ENCODE measurements at regions not wholly inside any gene's neighbourhood (a gene's known extent, or its start where the extent isn't known, plus 50 kb on each side); places are given as distances from the start of the nearest gene placed in this dataset.

DNA sequence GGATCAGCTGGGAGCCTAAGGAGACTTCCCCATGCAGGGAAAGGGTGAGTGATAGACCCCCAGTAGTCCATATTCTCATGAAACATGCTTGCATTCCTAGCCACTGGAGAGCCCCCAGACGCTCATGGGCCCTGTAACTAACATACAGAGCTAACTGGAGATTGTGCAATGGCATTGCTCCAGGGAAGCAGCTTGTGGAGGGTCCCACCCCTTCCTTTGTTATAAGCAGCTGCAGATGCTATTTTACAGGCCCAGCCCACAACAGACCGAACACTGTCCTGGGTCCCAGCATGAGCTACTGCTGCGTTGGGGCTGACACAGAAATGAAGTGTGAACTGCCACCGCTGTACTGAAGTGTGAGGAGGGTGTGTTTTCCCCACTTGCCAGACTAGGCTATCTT is 1465.7 kb upstream of the DIAPH2 start:
- ATAC-seq (ENCODE audit: low read depth in 2 of 2) = no peak
- no peaks in the 10 kb centered on the region for H3K36me3 Mint-ChIP-seq
- no peak for DNase-seq
- no peak overlapping the region for H3K27ac Mint-ChIP-seq
- peaks cover 0 to 5% (median 0%) of the 10 kb centered on the region in 7 donors for H3K9me3 Mint-ChIP-seq
- no peaks in the 10 kb centered on the region for H3K4me1 Mint-ChIP-seq
- H3K4me3 Mint-ChIP-seq = no peak overlapping the region
- no peaks in the 10 kb centered on the region for H3K27me3 Mint-ChIP-seq

DNA sequence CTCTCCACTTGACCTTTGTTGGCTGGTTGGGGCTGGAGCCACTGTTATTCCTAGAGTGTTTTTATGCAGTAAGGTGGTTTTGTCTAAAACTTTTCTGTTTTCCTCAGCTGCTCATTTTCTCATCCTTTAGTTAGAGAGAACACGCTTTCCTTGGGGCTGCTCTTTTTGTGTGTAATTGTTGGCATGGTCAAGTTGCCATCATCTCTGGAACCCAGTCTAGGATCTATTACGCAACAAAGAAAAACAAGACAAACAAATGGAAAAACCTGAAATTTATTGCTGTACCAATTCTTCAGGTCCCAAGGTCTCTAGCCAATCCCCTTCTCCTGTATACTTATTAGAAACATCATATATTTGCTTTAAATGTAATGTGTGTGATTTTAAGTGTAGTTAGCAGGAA is 1436.3 kb upstream of the DIAPH2 start:
- H3K36me3 Mint-ChIP-seq = no peaks in the 10 kb centered on the region
- no peaks in the 10 kb centered on the region for H3K27me3 Mint-ChIP-seq
- DNase-seq = no peak
- no peak overlapping the region for H3K4me3 Mint-ChIP-seq
- ATAC-seq (ENCODE audit: low read depth in 2 of 2) = no peak
- H3K27ac Mint-ChIP-seq = peak overlapping the region in 1 of 6 donors; percentile 25
- no peaks in the 10 kb centered on the region for H3K4me1 Mint-ChIP-seq
- H3K9me3 Mint-ChIP-seq = peaks cover 4 to 28% (median 10%) of the 10 kb centered on the region in 7 donors

GRCh38 chrX:95290455-95290854 is 1394.2 kb upstream of the DIAPH2 start:
- H3K9me3 Mint-ChIP-seq = peaks cover 0 to 10% (median 3%) of the 10 kb centered on the region in 7 donors
- H3K4me3 Mint-ChIP-seq = no peak overlapping the region
- no peaks in the 10 kb centered on the region for H3K4me1 Mint-ChIP-seq
- DNase-seq (no peak), ATAC-seq (ENCODE audit: low read depth in 2 of 2) (no peak)
- no peaks in the 10 kb centered on the region for H3K27me3 Mint-ChIP-seq
- H3K27ac Mint-ChIP-seq = no peak overlapping the region
- no peaks in the 10 kb centered on the region for H3K36me3 Mint-ChIP-seq

DNA sequence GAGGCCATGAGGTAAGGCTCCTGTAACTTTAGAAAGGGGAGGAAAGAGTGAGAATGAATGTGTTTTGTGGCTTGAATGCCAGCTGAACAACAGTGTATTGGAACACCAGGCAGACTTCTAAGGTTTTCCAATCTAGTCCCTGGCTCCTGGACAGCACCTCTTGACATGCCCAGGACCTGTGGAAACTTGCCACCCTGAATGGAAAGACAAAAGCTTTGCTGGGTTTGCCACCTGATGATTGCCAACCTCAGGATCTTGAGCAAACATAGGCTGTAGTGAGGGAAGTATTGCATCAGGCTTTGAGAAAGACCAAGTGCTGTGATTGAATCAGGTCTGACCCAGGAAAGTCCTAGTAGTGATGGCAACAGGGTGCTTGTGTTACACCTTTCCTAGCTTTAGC is 1393.1 kb upstream of the DIAPH2 start:
- Mint-ChIP-seq H3K4me1 (no peaks in the 10 kb centered on the region), H3K9me3 (peaks cover 0 to 10% (median 7%) of the 10 kb centered on the region in 7 donors), H3K36me3 (no peaks in the 10 kb centered on the region), H3K4me3 (no peak overlapping the region), H3K27ac (no peak overlapping the region), H3K27me3 (no peaks in the 10 kb centered on the region)
- ATAC-seq (ENCODE audit: low read depth in 2 of 2) (no peak), DNase-seq (no peak)

DNA sequence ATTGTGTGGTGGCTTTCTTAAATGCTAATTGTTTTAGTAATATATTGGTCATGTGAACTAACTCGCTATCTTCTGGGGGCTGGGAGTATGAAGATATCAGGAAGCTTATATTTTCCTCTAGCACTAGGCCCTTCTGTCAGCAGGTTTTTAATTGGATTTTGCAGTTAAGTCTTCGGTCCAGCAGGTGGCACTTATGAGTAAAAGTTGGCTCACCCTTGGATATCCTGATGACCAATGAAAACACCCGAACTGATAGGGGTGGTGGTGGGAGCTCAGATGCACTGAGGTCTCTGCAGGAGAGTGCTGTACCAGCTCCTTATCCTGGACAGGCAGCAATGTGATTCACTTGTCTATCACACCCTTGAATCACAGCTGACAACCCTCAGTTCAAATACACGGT is 1365.8 kb upstream of the DIAPH2 start:
- no peaks in the 10 kb centered on the region for H3K4me1 Mint-ChIP-seq
- no peak for ATAC-seq (ENCODE audit: low read depth in 2 of 2)
- DNase-seq = no peak
- H3K27ac Mint-ChIP-seq = no peak overlapping the region
- H3K4me3 Mint-ChIP-seq = no peak overlapping the region
- peaks cover 0 to 3% (median 0%) of the 10 kb centered on the region in 7 donors for H3K9me3 Mint-ChIP-seq
- no peaks in the 10 kb centered on the region for H3K27me3 Mint-ChIP-seq
- no peaks in the 10 kb centered on the region for H3K36me3 Mint-ChIP-seq

DNA sequence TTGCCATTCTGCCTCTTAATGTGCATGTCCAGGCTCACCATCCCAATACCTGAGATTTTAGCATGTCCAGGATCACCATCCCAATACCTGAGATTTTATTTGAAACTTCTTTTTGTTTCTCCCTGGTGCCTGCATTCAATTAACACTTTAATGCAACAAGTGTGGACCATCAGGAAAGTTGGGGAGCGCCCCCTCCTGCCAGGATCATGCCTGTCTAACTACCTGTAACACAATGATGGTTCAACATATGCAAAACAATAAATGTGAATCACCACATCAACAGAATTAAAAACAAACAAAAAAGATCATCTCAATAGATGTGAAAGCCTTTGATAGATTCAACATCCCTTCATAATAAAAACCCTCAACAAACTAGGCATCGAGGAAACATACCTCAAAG is 1359.5 kb upstream of the DIAPH2 start:
- Mint-ChIP-seq H3K4me3 (no peak overlapping the region), H3K36me3 (no peaks in the 10 kb centered on the region), H3K27me3 (no peaks in the 10 kb centered on the region), H3K9me3 (peaks cover 0 to 2% (median 0%) of the 10 kb centered on the region in 7 donors), H3K4me1 (no peaks in the 10 kb centered on the region), H3K27ac (no peak overlapping the region)
- DNase-seq (no peak), ATAC-seq (ENCODE audit: low read depth in 2 of 2) (no peak)

- Mint-ChIP-seq H3K4me1 (no peaks in the 10 kb centered on the region), H3K27ac (no peak overlapping the region), H3K36me3 (no peaks in the 10 kb centered on the region), H3K9me3 (peaks cover 0 to 5% (median 1%) of the 10 kb centered on the region in 7 donors), H3K4me3 (no peak overlapping the region), H3K27me3 (no peaks in the 10 kb centered on the region)
- DNase-seq = no peak
- ATAC-seq (ENCODE audit: low read depth in 2 of 2) = no peak
These were observed 1354.3 kb upstream of the DIAPH2 start for GRCh38 chrX:95330292-95330691.

- no peak for DNase-seq
- peak overlapping the region in 1 of 6 donors; percentile 27 for H3K27ac Mint-ChIP-seq
- H3K4me1 Mint-ChIP-seq = no peaks in the 10 kb centered on the region
- H3K36me3 Mint-ChIP-seq = no peaks in the 10 kb centered on the region
- no peak overlapping the region for H3K4me3 Mint-ChIP-seq
- no peaks in the 10 kb centered on the region for H3K27me3 Mint-ChIP-seq
- no peak for ATAC-seq (ENCODE audit: low read depth in 2 of 2)
- peaks cover 0 to 9% (median 1%) of the 10 kb centered on the region in 7 donors for H3K9me3 Mint-ChIP-seq
These were observed 1352.1 kb upstream of the DIAPH2 start for GRCh38 chrX:95332530-95332929.

DNA sequence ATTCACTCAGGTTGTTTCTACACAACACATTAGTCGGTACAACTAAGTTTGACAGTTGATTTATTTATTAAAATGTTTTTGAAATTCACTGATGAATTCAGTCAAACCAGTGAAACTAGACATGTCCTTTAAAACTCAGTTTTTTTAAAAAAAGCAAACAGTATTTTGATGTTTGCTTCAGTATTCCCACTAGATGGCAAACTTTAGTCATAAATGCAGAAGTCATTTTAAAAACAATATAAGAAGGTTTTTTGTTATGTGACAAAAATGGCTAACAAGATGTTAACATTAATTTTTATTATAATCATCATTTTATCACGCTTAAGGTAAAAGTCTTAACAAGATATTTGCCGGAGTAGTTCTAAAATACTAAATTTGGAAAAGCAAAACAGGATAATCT is 1337.8 kb upstream of the DIAPH2 start:
- Mint-ChIP-seq H3K27me3 (no peaks in the 10 kb centered on the region), H3K4me3 (no peak overlapping the region), H3K4me1 (no peaks in the 10 kb centered on the region), H3K9me3 (peaks cover 0 to 3% (median 0%) of the 10 kb centered on the region in 7 donors), H3K27ac (no peak overlapping the region), H3K36me3 (no peaks in the 10 kb centered on the region)
- ATAC-seq (ENCODE audit: low read depth in 2 of 2) (no peak), DNase-seq (no peak)

DNA sequence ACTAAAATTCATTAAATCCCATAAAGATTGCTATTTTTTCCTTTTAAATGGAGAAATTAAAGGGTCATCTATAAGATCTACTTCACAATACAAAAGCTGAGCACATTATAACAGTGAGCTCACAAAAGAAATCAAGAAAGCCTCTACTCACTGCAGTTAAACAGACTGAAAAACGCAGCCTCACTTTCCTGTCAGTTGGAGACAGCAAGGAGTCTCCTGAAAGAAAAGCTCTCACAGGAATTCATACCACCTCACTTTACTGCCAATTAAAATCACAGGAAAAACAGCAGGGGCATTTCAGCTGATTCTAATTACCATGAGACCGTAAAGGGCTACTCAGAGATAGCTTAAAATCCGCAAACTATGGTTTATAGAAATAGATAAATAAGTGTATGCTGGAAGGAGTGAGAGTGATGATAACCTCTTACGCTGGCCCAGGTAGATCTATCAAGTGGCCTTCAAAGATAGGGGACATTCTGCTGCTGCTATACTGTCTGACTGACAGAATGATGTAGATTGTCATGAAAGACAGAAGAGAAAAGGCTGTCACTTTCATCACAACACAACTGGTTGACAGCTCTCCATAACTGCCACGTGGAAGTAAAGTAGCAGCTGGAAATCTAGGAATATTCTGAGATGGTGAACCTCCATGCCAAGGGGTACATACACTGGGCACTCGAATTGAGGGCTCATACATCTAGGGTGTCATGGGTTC is 1333.7 kb upstream of the DIAPH2 start:
- no peaks in the 10 kb centered on the region for H3K27me3 Mint-ChIP-seq
- H3K27ac Mint-ChIP-seq = no peak overlapping the region
- H3K9me3 Mint-ChIP-seq = peaks cover 0 to 4% (median 0%) of the 10 kb centered on the region in 7 donors
- H3K4me3 Mint-ChIP-seq = no peak overlapping the region
- DNase-seq (no peak), ATAC-seq (ENCODE audit: low read depth in 2 of 2) (no peak)
- no peaks in the 10 kb centered on the region for H3K4me1 Mint-ChIP-seq
- no peaks in the 10 kb centered on the region for H3K36me3 Mint-ChIP-seq

DNA sequence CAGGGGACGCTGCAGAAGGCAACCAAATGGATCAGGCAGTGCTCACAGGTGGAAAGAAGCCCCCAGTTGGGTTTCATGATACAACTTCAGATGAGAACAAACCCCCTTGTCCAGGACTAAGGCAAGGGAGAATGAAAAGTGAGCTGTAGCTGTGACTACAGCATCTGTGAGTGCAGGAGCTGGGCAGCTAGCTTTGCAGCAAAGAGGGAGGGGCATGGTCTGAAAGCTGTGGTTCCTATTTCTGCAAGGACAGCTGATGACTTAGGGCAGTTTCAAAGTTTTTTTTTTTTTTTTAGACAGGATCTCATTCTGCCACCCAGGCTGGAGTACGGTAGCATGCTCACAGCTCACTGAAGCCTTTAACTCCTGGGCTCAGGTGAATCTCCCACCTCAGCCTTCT is 1317.4 kb upstream of the DIAPH2 start:
- Mint-ChIP-seq H3K4me1 (no peaks in the 10 kb centered on the region), H3K27ac (no peak overlapping the region), H3K9me3 (peaks cover 0 to 14% (median 4%) of the 10 kb centered on the region in 7 donors), H3K4me3 (no peak overlapping the region), H3K36me3 (no peaks in the 10 kb centered on the region), H3K27me3 (no peaks in the 10 kb centered on the region)
- no peak for DNase-seq
- ATAC-seq (ENCODE audit: low read depth in 2 of 2) = no peak

GRCh38 chrX:95382799-95383198 is 1301.8 kb upstream of the DIAPH2 start:
- no peak for DNase-seq

DNA sequence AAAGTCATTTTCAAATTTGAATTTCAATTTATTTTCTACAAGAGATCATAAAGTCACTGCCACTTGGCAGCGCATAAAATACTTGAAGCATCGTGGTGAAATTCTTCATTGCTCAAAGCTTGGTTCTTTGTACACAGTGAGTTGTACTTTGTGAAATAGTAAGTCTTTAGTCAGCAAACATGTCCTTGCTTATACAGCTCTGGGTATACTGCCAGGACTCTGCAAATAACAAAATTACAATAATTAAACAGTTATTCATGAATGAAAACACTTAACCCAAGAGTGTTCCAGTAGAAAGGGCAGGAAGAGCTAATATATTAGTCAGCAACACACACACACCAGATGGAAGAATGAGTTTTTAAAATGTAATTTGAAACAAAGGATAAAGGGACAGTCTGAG is 1300.9 kb upstream of the DIAPH2 start:
- Mint-ChIP-seq H3K27me3 (no peaks in the 10 kb centered on the region), H3K36me3 (no peaks in the 10 kb centered on the region), H3K4me3 (no peak overlapping the region), H3K27ac (peak overlapping the region in 1 of 6 donors; percentile 1), H3K9me3 (peaks cover 0 to 5% (median 3%) of the 10 kb centered on the region in 7 donors), H3K4me1 (no peaks in the 10 kb centered on the region)
- ATAC-seq (ENCODE audit: low read depth in 2 of 2) = no peak
- DNase-seq = no peak

More at GRCh38 chrX:95382799-95383198, 1301.8 kb upstream of the DIAPH2 start:
- H3K9me3 Mint-ChIP-seq = peaks cover 0 to 5% (median 3%) of the 10 kb centered on the region in 7 donors
- no peak overlapping the region for H3K27ac Mint-ChIP-seq
- ATAC-seq (ENCODE audit: low read depth in 2 of 2) = no peak
- no peaks in the 10 kb centered on the region for H3K4me1 Mint-ChIP-seq
- H3K36me3 Mint-ChIP-seq = no peaks in the 10 kb centered on the region
- no peaks in the 10 kb centered on the region for H3K27me3 Mint-ChIP-seq
- H3K4me3 Mint-ChIP-seq = no peak overlapping the region

DNA sequence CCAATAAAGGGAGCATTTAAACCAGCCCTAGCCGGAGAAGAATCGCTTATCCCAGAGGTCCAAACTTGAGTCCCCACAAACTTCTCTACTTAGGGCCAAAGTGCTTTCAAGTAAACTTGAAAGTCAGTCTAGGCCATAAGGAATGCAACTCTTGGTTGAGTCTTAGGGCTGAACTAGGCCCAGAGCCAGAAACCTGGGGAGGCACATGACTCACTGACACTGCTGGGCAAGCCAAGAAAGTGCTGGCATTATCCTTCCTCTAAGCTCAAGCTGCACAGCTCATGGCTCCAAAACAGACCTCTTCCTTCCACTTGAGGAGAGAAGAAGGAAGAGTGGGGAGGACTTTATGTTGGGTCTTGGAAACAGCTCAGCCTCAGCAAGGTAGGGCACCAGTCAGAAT is 1257.3 kb upstream of the DIAPH2 start:
- Mint-ChIP-seq H3K4me1 (no peaks in the 10 kb centered on the region), H3K27me3 (no peaks in the 10 kb centered on the region), H3K4me3 (no peak overlapping the region), H3K27ac (no peak overlapping the region), H3K36me3 (no peaks in the 10 kb centered on the region), H3K9me3 (peaks cover 0 to 12% (median 3%) of the 10 kb centered on the region in 7 donors)
- no peak for ATAC-seq (ENCODE audit: low read depth in 2 of 2)
- no peak for DNase-seq

DNA sequence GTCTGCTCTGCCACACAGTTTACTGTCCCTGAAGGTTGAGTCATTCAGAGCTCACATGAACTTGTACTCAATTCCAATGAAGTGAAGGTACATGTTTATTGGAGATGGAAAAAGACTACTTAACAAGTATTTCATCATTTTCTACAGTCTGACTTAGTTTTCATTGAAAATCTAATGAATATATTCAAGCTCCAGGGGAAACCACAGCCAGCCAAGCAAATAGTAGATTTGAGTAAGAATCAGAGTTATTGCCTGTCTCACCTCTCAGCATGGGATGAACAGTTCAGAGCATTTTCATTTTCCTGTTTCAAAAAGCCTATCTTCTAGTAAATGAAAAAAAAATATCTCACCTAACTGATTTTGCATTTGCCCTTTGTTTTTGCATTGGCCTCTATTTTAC is 1249.4 kb upstream of the DIAPH2 start:
- Mint-ChIP-seq H3K4me1 (no peaks in the 10 kb centered on the region), H3K36me3 (no peaks in the 10 kb centered on the region), H3K27ac (no peak overlapping the region), H3K27me3 (no peaks in the 10 kb centered on the region), H3K9me3 (peaks cover 2 to 11% (median 3%) of the 10 kb centered on the region in 7 donors), H3K4me3 (no peak overlapping the region)
- ATAC-seq (ENCODE audit: low read depth in 2 of 2) = no peak
- DNase-seq = no peak

Data from naive B cell (primary cell).